Smooth muscle cell (in vitro differentiated cells): ENCODE measurements at regions not wholly inside any gene's neighbourhood (a gene's known extent, or its start where the extent isn't known, plus 50 kb on each side); places are given as distances from the start of the nearest gene placed in this dataset.
A peak's percentile ranks its signal among the peaks of the same experiment; 100 is the strongest.

Source experiments
- DNase-seq: peaks from one replicate; lab custom pipeline; 2025; ENCODE audit not compliant: unreplicated experiment; lab: John Stamatoyannopoulos, UW
- H2AFZ ChIP-seq: fragments of 200-600 bp; sonication (generic); 2 replicates; pipeline ENCODE4 v1.6.0; 2016; ENCODE audit warnings: antibody characterized with exemption, low read depth, mild to moderate bottlenecking
- H3F3A ChIP-seq: fragments of 200-600 bp; sonication (generic); 2 replicates; pipeline ENCODE4 v1.6.0; 2017; ENCODE audit warnings: antibody characterized with exemption, low read depth
- H3K27ac ChIP-seq: fragments of 200-600 bp; sonication (generic); 2 replicates; pipeline ENCODE4 v1.5.1; 2016; ENCODE audit warnings: low read depth, mild to moderate bottlenecking
- H3K27me3 ChIP-seq: fragments of 200-600 bp; sonication (generic); 2 replicates; pipeline ENCODE4 v1.6.1; 2016; ENCODE audit warnings: low read depth, mild to moderate bottlenecking
- H3K36me3 ChIP-seq: fragments of 200-600 bp; sonication (generic); 2 replicates; pipeline ENCODE4 v1.5.1; 2016; ENCODE audit warnings: low read depth
- H3K4me1 ChIP-seq: fragments of 200-600 bp; sonication (generic); 2 replicates; pipeline ENCODE4 v1.5.1; 2016; ENCODE audit warnings: low read depth
- H3K4me2 ChIP-seq: fragments of 200-600 bp; sonication (generic); 2 replicates; pipeline ENCODE4 v1.6.0; 2016; ENCODE audit warnings: mild to moderate bottlenecking
- H3K4me3 ChIP-seq: fragments of 200-600 bp; sonication (generic); 2 replicates; pipeline ENCODE4 v1.5.1; 2016; ENCODE audit warnings: mild to moderate bottlenecking
- H3K79me2 ChIP-seq: fragments of 200-600 bp; sonication (generic); 2 replicates; pipeline ENCODE4 v1.6.0; 2016; ENCODE audit warnings: low read depth, mild to moderate bottlenecking
- H3K9ac ChIP-seq: fragments of 200-600 bp; sonication (generic); 2 replicates; pipeline ENCODE4 v1.6.0; 2016; ENCODE audit warnings: low read depth
- H3K9me3 ChIP-seq: fragments of 200-600 bp; sonication (generic); replicated peaks from 2 replicates; pipeline ENCODE4 v1.5.1; 2016; ENCODE audit warnings: low read depth
- H4K20me1 ChIP-seq: fragments of 200-600 bp; sonication (generic); 2 replicates; pipeline ENCODE4 v1.6.0; 2016; ENCODE audit warnings: low read depth
- CTCF ChIP-seq: fragments of 200-600 bp; sonication (generic); IDR thresholded peaks from 2 replicates; pipeline ENCODE4 v1.5.1; 2017; ENCODE audit warnings: borderline replicate concordance, mild to moderate bottlenecking, antibody characterized with exemption; ENCODE audit not compliant: insufficient read depth, poor library complexity, severe bottlenecking
- WGBS: methylation state at CpG from one replicate; pipeline ENCODE4 v1.1.7; 2016; ENCODE audit warnings: low lambda C conversion rate; 5-methylcytosine and 5-hydroxymethylcytosine counted together

- H3K27me3 ChIP-seq = no peaks in the 10 kb centered on the region
- no peaks in the 10 kb centered on the region for H3K9me3 ChIP-seq
- H4K20me1 ChIP-seq = no peaks in the 10 kb centered on the region
- no peaks in the 10 kb centered on the region for H3F3A ChIP-seq
- no peak overlapping the region for H3K9ac ChIP-seq
- WGBS = 68% methylated on average over 3 of the region's 3 CpGs
- no peak for DNase-seq
- H3K4me2 ChIP-seq = no peak overlapping the region
- peaks cover 14% of the 10 kb centered on the region for H3K4me1 ChIP-seq
- no peak overlapping the region for H2AFZ ChIP-seq
- no peak overlapping the region for H3K27ac ChIP-seq
- H3K79me2 ChIP-seq = no peaks in the 10 kb centered on the region
- no peaks in the 10 kb centered on the region for H3K36me3 ChIP-seq
- H3K4me3 ChIP-seq = no peak overlapping the region
- TF ChIP-seq CTCF = no peak
Measured at GRCh38 chr6:98380589-98380988, 453.8 kb upstream of the POU3F2 start.

GRCh38 chr6:98382246-98382645 lies 452.1 kb upstream of the POU3F2 start:
- no peaks in the 10 kb centered on the region for H4K20me1 ChIP-seq
- no peak for DNase-seq
- H3K9me3 ChIP-seq = no peaks in the 10 kb centered on the region
- TF ChIP-seq CTCF = no peak
- H3K27me3 ChIP-seq = no peaks in the 10 kb centered on the region
- no peaks in the 10 kb centered on the region for H3K36me3 ChIP-seq
- H3K27ac ChIP-seq = no peak overlapping the region
- no peak overlapping the region for H3K9ac ChIP-seq
- no peak overlapping the region for H3K4me2 ChIP-seq
- H2AFZ ChIP-seq = no peak overlapping the region
- WGBS = 89% methylated on average over 3 of the region's 3 CpGs
- no peak overlapping the region for H3K4me3 ChIP-seq
- no peaks in the 10 kb centered on the region for H3F3A ChIP-seq
- H3K4me1 ChIP-seq = peaks cover 14% of the 10 kb centered on the region
- H3K79me2 ChIP-seq = no peaks in the 10 kb centered on the region

- no peak overlapping the region for H3K27ac ChIP-seq
- no peaks in the 10 kb centered on the region for H3K27me3 ChIP-seq
- no peaks in the 10 kb centered on the region for H3K36me3 ChIP-seq
- no peaks in the 10 kb centered on the region for H4K20me1 ChIP-seq
- no peak for DNase-seq
- H3F3A ChIP-seq = no peaks in the 10 kb centered on the region
- H3K9ac ChIP-seq = no peak overlapping the region
- H3K4me1 ChIP-seq = peaks cover 14% of the 10 kb centered on the region
- no peak overlapping the region for H3K4me3 ChIP-seq
- 46% methylated on average over 7 of the region's 7 CpGs for WGBS
- no peaks in the 10 kb centered on the region for H3K79me2 ChIP-seq
- H3K9me3 ChIP-seq = no peaks in the 10 kb centered on the region
- no peak overlapping the region for H3K4me2 ChIP-seq
- peak overlapping the region; percentile 20 for H2AFZ ChIP-seq
- TF ChIP-seq CTCF = no peak
Measured at GRCh38 chr6:98384334-98384733, 450.0 kb upstream of the POU3F2 start.

GRCh38 chr6:98384801-98385200 lies 449.6 kb upstream of the POU3F2 start:
- peak overlapping the region; percentile 20 for H2AFZ ChIP-seq
- no peaks in the 10 kb centered on the region for H3K9me3 ChIP-seq
- H3K9ac ChIP-seq = no peak overlapping the region
- H3K4me2 ChIP-seq = no peak overlapping the region
- no peaks in the 10 kb centered on the region for H3K79me2 ChIP-seq
- no peak overlapping the region for H3K27ac ChIP-seq
- H3K4me3 ChIP-seq = no peak overlapping the region
- no peaks in the 10 kb centered on the region for H3F3A ChIP-seq
- H3K27me3 ChIP-seq = no peaks in the 10 kb centered on the region
- H3K36me3 ChIP-seq = no peaks in the 10 kb centered on the region
- no peak for TF ChIP-seq CTCF
- no peaks in the 10 kb centered on the region for H4K20me1 ChIP-seq
- H3K4me1 ChIP-seq = peaks cover 14% of the 10 kb centered on the region
- 66% methylated on average over 6 of the region's 6 CpGs for WGBS
- DNase-seq = no peak
